Stimulated activated naive CD4-positive, alpha-beta T cell treated with Interleukin-2 at 50 U/mL for 16 hours (primary cell): ENCODE measurements at regions not wholly inside any gene's neighbourhood (a gene's known extent, or its start where the extent isn't known, plus 50 kb on each side); places are given as distances from the start of the nearest gene placed in this dataset.

ENCODE experiments used
- DNase-seq: peaks from one replicate; lab custom pipeline; 2025; lab: John Stamatoyannopoulos, UW

- no peak for DNase-seq
Observed at GRCh38 chr13:31049083-31049482, 112.6 kb downstream of the HSPH1 start.

DNA sequence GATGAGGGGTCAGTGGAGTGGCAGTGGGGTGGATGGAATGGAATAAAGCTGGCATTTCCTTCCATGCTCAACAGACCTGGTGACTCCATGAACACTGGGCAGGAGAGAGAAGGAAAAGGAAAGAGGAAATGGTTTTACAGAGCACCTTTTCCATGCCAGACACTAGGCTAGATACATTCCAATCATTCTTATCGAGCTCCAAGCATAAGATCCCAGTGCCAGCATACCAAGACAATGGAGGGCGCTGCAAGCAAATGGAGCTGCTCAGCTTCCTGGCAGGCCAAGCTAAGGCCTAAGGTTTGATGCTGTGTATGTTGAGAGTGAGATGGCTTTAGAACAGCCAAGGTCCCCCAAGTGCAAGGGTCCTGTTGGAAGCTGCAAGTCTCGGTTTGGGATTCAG lies 113.2 kb downstream of the HSPH1 start:
- DNase-seq, result no peak

DNA sequence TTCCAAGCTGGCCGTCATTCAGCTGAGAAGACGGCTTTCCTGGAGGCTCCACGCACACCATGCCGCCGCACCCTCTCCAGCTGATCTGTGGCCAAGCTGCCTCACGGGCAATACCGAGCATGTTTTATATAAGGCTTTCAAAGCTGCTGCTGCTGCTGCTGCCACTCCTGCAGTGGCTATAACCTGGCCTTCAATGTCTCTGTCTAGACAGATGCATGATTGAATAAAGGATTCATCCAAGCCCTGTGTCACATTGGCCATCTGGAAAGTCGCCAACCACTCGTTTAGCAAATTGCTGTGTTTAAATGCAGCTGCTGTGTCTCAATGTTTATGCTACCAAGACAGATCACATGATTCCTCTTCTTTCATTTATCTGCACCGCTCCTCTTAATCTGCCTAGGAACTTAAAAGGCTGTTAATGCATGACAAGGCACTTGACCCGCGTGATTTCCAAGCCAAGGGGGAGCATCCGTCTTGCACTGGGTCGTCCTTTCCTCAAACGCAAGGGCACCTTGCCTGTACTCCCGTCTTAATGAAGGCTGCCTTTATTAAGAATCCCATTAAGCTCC lies 114.3 kb downstream of the TEX26 start:
- no peak for DNase-seq

- DNase-seq, result peak; percentile 82
Observed at GRCh38 chr13:31045286-31046081, 113.0 kb downstream of the TEX26 start.

DNA sequence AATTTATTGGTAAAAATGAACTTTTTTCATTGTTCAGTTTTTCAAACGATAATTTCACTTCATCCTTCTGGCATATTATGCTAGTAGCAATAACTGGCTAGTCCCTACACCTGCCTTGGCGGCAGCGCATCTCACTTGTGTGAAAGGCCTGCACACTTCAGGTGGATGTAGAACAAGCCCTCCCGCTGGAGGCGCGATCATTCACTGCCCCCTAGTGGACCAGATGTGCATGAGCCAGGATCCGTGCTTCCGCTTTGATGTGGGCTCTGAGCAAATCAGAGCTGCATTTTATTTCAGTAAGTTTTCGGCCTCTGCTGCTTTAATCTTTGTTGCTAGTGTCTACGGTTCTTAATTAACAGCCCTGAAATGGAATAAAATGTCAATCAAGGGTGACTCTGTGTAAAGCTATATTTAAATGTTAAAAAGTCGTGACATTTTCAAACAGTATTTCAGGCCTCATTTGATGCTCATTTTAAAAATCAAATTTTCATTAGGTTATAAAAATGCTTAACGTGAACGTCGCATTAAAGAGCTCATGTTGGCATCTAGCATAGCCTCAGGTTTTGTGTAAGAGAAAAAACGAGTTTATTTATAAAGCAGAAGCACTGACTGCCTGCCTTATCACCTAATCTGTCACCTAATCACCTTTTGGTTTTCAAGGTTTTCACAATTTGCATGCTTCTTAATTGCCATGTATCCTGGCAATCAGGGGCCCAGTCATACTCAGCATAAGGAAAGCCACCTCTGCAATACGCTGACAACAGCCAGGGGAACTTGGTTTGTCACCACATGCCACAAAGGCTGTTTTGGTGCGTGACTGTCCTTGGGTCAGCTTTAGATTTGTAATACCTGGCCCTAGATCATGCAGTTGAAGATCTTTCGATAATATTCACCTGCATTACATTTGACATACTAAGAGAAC lies 112.2 kb downstream of the TEX26 start:
- DNase-seq, result peak; percentile 68

- DNase-seq, result no peak
Observed at GRCh38 chr13:31043957-31044356, 111.5 kb downstream of the TEX26 start.

DNA sequence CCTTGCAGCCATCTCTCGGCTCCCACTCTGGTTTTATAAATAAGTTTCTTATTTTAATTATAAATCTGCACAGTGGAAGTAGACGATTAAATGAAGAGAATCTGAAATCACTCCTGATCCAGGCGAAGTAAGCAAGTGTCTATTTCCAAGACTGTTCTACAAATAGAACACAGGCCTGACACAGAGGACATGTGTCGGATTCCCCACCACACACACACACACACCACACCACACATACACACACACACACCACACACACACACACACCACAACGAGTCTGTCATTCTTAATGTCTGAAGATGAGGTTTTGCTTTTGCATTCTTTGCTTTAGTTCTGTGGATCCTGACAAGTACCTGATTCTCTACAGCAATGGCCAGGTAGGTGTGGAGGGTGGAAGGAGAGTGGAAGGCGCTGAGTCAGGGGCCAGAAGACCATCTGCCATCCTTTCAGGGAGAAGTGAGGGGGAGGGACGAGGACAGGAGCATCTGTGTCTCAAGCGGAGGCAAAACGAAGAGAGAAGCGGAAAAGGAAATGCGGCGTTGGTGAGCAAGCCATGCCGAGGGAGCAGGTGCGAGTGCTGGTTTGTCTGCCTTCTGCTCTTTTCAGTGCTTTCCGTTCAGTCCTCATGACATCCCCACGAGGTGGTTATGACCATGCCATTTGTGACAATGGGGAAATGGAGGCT lies 110.2 kb downstream of the TEX26 start:
- no peak for DNase-seq

DNA sequence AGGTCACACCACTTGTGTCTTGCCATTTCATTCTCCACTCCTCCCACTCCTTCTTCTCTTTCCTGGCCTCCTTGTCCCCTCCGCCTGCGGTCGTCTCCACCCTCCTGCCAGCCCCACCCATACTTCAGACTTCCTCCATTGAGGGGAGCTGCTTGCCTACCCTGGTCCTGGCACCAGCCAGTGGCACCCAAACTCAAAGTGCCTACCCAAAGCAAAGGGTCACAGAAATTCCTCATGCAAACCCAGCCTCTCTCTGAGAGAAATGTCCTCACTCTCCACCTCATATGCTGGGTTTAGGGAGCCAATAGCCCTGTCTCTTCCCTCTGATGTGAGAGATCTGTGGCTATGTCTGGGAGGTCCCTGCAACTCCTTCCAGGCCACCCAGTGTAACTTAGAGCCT lies 109.6 kb downstream of the TEX26 start:
- no peak for DNase-seq

DNA sequence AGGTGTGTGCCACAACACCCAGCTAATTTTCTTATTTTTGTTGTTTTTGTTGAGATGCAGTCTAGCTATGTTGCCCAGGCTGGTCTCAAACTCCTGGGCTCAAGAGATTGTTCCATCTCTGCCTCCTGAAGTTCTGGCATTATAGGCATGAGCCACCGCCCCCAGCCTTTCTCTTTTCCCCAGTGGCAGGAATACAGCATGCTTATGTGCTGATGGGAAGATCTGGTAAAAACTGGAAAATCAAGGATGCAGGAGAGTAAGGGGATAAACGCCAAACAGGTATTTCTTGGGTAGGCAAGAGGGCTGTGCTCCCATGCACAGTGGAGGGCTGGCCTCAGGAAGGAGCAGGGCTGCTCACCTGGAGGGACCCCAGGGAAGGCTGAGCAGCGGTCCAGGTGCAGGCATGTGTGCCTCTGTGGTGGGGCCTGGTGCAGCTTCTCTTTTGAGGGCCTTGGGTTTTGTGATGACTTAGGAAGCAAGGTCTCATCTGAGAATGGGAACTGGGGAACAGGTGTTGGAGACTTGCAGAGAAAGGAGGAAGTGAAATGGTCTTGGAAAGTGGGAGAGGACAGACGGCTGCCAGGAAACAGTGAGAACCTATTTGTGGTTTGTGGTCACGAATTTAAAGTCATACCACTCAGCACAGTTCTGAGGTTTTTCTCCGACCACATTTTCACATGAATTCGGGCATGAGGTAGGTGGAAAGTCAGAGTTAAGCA lies 106.5 kb downstream of the TEX26 start:
- no peak for DNase-seq

GRCh38 chr13:31037874-31038500 lies 105.5 kb downstream of the TEX26 start:
- DNase-seq, result no peak

DNA sequence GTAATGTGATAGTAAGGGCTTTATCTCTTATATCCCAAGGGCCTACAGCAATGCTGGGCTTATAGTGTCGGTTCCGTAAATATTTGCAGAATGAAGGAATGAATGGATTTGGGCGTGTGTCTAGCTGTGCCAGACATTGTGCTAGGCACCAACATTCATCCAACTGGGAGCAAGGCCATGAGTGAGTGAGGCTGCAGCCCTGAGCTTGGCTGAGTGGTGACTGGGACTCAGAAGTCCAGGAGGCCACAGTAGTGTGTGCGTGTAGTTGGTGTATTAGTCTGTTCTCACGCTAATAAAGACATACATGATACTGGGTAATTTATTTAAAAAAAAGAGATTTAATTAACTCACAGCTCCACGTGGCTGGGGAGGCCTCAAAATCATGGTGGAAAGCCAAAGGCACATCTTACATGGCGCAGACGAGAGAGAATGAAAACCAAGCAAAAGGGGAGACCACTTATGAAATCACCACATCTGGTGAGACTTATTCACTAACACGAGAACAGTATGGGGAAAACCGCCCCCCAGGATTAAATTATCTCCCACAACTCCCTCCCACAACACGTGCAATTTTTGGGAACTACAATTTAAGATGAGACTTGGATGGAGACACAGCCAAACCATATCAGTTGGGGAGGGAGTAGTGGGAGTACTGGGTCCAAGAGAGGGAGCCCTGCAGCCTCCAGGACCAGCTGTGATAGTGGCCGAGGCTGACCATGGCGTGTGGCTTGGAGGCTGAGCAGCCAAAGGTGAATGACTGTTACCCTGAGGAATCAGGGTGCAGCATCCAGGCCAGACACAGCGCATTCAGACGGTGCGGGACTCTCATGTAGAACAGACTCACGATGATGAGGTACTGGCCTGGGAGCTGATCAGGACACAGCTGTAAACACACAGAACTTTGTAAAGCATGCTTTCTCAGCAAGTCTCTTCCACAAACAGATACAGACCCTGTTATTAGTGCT lies 104.6 kb downstream of the TEX26 start:
- no peak for DNase-seq

DNA sequence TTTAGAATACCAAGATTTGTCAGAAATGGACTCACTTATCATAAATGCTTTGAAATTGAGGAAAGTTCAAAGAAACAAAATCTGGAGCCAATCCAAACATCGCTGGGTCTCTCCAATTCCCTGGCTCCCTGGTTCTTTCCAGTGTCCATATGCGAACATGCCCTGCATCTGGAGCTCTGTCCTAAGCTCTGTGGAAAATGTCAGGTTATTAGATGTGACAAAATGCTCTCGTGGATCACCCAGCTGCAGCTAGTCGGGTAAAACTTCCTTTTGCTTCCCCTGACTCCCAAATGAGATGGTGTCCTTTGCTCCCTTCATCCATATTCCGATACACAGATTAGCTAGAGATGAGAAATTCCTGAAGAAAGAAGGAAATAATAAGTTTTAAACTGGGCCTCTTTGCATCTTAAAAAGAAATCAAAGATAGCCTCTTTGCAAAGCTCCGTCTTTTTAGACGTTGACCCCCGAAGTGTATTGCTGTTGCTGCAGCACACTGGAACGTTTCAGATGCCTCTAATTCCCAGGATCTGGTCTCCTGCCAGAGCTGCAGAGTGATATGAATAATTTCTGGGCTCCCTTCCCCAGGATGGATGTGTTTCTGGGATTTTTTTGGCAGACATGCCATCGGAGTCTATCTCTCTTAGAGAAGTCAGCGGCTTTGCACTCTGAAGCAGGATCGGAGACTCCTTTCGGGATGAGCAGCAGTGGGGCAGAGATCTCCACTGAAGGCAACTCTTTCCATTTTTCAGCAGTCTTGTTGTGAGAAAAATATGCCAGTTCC lies 102.9 kb downstream of the TEX26 start:
- DNase-seq, result no peak

DNA sequence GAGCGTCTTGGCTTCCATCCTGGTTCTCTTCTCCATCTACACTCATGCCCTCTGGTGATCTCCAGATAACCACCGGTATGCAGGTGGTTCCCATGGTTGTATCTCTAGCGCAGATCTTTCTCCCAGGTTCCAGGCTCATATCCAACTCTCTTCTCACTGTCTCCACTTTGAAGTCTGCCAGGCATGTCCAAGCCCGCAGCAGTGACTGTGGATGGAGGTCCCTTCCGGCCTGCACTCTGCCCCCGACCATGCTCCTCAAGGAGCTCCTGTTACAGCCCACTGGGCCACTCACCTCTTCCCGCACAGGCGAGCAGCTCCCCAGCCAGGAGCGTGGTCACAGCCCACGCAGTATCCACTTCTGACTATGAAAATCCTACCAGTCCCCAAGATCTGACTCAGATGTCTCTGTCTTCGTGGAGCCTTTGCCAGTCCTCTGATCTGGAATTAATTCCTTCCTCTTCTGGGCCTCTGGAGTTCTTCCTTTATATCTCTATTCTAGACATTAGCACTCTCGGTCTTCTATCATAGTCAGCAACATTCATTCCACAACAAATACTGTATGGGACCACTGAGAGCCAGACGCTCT lies 100.2 kb downstream of the TEX26 start:
- no peak for DNase-seq

DNA sequence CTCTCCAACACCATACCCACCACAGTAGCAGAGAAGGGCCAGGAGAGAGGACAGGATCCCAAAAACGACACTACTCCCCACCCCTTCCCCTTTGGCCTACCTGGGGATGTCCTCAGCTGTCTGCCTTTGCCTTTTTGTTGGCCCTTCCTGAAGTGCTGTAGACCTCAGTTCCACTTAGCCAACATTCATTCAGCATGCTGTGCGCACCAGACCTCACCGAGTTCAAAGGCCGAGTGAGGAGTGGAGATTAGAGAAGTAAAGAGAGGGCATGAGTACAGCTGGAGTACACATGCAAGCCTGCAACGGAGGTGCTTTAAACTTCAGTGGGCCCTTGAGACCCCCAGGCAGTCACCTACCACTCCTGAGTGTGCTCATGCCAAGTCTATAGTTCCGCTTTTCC lies 99.0 kb downstream of the TEX26 start:
- no peak for DNase-seq

GRCh38 chr13:31029102-31029501 lies 96.6 kb downstream of the TEX26 start:
- DNase-seq, result no peak

DNA sequence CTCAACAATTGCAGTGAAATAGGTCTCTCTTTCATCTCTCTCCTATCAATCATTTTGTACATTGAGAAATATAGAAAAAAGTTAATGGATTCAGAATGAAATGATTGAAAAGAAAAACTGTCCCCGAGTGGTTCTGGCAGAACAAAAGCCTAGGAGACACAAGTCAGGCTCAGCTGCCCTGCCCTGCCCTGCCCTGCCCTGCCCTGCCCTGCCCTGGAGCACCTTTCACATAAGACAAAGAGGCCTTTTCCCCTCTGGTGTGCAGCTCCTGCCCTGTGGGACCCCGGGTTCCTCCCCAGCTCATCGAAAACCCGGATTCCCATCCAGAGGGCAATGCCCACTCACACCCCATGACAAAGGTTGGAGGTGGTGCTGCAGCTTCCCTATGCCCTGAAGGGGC lies 94.7 kb downstream of the TEX26 start:
- no peak for DNase-seq
